ENCODE measurements at regions not wholly inside any gene's neighbourhood (a gene's known extent, or its start where the extent isn't known, plus 50 kb on each side); places are given as distances from the start of the nearest gene placed in this dataset.

DNA sequence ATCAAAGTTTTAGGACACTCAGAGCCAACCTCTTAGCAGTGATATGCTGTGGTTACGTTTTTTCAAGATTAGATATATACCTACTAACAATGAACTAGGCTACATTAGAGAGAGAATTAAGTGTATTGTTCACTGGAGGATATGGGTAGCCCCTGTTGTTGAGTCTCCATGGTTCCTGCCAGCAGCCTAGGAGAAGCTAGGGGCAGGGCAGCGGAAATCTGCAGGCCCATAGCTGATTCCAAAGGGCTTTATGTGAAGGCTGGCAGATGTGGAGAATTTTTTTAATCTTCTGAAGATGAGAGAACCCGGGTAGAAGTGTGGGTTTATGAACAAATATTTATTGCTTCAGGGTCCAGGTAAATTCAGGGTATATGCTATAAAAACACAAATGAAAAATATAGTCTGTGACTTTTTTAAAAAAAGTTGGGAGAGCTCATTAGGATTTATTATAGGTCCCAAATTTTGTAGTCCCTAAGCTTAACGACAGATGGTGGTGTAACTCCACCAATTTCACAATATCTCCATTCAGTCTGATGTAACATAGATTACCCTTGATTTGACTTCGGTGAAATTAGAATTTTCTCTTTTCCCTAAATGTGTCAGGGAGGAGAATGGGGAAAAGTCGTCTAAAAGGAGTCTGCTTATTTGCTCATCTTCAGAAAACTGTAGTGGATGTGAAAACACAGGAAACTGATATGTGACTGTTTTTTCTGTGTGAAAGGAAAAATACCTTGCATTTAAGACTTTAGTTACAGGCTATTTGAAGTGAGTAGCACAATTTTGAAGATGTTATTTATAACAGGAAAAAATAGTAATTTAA lies 163.0 kb upstream of the PPP1R3A start:
- TF ChIP-seq, protein P1, sequence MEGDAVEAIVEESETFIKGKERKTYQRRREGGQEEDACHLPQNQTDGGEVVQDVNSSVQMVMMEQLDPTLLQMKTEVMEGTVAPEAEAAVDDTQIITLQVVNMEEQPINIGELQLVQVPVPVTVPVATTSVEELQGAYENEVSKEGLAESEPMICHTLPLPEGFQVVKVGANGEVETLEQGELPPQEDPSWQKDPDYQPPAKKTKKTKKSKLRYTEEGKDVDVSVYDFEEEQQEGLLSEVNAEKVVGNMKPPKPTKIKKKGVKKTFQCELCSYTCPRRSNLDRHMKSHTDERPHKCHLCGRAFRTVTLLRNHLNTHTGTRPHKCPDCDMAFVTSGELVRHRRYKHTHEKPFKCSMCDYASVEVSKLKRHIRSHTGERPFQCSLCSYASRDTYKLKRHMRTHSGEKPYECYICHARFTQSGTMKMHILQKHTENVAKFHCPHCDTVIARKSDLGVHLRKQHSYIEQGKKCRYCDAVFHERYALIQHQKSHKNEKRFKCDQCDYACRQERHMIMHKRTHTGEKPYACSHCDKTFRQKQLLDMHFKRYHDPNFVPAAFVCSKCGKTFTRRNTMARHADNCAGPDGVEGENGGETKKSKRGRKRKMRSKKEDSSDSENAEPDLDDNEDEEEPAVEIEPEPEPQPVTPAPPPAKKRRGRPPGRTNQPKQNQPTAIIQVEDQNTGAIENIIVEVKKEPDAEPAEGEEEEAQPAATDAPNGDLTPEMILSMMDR (conservative IDR thresholded peaks at IDR 0.05 in 1 of 2, IDR thresholded peaks at IDR 0.05 in 1 of 2; ENCODE audit: low read depth in 1 of 2, low read length in 2 of 2): peak; percentile 31 to 63
- TF ChIP-seq EZH2 (IDR thresholded peaks at IDR 0.05; ENCODE audit: low read length, missing control alignments): no peak
